Stimulated activated CD8-positive, alpha-beta memory T cell treated with anti-CD3 and anti-CD28 coated beads, Interleukin-12 subunit alpha, Interleukin-12 subunit beta, amount 100 ng/mL, for 24 hours (primary cell): ENCODE measurements at regions not wholly inside any gene's neighbourhood (a gene's known extent, or its start where the extent isn't known, plus 50 kb on each side); places are given as distances from the start of the nearest gene placed in this dataset.

ENCODE experiments used
- DNase-seq: peaks from one replicate; pipeline ENCODE4 v3.0.0-alpha.2; 2020; ENCODE audit errors: extremely low read depth

DNA sequence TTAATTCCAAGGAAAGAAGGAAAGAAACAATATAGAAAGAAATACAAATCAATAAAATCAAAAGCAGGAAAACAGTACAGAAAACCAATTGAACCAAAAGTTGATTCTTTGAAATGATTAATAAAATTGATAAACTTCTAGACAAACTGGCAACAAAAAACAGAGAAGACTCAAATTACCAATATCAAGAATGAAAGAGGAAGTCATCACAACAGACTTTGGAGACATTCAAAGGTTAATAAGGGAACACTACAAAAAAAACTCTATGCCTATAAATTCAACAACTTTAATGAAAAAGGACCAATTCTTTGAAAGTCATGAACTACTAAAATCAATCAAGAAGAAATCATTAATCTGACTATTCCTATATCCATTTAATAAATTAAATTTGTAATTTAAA is 329.3 kb upstream of the NR5A2 start:
- no peak for DNase-seq

DNA sequence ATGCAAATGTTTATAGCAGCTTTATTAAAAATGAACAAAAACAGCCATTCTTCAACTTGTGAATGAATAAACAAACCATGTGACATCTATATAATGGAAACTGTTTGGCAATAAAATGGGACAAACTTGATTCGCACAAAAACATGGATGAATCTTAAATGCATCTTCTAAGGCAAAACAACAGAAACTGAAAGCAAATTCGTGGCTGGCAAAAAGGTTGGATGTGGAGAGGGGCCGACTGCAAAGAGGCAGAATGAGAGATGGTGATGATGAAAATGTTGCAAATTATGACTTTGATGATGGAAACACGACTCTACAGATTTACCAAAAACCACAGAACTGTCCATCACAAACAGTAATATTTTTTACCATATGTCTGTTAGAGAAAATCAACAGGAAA is 327.0 kb upstream of the NR5A2 start:
- no peak for DNase-seq

DNA sequence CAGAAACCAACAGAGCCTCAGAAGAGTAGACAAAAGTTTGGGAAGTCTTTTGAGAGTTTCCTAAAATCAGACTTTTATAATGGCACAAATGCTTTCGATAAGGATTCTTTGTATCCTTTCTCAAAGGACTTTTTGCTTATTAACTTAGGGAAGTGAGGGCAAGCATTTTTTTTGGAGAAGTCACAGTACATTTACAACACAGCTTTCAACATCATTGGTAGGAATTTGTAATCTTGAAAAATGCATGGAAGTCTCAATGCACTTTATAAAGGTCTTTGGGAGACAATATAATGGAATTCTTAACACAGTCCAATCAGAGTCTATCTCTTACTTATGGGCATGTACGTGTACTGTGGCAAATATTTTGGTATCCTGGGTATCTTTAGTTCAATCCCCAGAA is 325.8 kb upstream of the NR5A2 start:
- no peak for DNase-seq

DNA sequence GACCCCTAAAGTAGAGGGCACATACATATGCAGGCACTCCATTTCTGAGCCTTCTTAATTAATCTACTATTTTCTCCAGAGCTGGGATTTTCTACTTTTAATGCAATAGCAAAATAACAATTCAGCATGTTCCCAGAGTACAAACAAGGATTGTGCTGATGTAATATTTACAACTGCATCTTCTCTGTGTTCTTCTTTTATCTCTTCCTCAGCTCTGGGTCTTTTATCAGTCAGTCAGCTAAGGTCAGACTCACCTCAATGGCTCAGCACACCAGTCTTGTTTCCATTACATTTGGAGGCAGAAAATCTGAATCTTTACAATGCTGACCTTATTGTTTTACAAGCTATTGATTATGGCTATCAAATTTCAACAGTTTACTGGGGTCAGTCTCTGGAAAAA is 323.3 kb upstream of the NR5A2 start:
- DNase-seq: no peak

DNA sequence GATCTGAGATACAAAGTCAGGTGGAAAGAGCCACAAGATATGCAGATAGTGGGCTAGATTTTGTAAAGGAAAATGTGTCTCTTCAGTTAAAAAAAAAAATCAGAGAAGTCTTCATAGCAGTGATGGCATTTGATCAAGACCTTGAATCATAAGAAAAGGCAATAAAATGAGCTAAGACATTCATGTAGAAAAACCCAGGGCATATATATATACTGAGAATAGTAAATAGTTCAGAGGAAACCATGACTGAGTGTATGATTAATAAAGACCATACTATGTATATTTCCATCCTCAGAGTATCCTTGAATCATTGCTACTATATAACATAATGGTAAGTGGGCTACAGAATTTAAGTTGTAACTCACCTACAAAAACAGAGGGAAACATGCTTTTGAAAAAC is 321.7 kb upstream of the NR5A2 start:
- DNase-seq: no peak

DNA sequence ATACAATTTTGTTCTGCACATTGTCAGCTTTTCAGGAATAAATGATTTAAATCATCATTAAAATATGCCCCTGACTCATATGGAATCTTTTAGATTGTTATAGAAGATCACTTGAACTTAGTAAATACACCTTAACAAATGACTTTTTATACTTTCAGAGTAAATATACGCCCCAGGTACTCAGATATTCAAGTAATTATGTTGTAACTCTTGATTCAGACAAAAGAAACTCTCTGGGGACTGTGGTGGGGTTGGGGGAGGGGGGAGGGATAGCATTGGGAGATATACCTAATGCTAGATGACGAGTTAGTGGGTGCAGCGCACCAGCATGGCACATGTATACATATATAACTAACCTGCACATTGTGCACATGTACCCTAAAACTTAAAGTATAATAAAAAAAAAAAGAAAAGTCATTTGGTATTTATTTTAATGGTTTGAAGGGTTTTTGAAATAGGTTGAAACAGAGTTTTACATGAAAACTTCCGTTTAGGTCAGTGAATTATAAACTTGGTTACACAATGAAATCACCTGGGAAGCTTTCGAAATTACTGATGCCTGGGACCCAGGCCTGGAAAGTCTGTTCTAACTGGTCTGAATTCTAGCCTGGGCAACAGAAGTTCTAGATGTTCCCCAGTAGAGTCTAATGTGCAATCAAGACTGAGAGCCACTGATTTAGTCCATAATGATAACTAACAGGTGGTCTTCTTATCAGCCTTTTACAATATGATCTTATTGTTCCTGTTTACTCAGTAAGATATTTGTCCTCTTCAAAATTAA is 320.5 kb upstream of the NR5A2 start:
- no peak for DNase-seq

DNA sequence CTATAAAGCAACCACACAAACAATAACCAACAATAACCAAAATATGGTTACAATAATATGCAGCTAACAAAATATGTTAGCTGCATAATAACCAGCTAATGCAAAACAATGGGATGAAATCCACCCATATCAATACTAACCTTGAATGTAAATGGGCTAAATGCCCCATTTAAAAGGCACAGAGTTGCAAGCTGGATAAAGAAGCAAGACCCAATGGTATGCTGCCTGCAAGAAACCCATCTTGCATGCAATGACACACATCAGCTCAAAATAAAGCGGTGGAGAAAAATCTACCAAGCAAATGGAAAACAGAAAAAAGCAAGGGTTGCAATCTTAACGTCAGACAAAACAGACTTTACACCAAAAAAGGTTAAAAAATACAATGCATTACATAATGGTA is 316.5 kb upstream of the NR5A2 start:
- DNase-seq: no peak

DNA sequence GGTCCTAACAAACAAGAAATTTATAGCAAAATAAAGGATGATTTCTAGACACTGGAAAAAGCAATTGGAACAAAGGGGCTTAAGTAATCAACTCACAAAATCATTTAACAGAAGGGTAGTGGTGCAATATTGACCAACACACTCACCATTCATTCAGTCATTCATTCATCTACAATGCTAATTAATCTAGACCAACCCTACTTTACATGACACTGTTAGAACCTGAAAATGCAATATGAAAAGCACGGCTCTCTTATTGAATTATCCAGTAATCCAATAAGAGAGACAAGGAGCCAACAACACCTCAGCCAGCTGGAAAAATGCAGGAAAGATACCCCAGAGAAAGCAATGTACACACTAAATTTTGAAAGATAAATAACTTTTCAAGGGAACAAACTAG is 310.8 kb upstream of the NR5A2 start:
- no peak for DNase-seq

DNA sequence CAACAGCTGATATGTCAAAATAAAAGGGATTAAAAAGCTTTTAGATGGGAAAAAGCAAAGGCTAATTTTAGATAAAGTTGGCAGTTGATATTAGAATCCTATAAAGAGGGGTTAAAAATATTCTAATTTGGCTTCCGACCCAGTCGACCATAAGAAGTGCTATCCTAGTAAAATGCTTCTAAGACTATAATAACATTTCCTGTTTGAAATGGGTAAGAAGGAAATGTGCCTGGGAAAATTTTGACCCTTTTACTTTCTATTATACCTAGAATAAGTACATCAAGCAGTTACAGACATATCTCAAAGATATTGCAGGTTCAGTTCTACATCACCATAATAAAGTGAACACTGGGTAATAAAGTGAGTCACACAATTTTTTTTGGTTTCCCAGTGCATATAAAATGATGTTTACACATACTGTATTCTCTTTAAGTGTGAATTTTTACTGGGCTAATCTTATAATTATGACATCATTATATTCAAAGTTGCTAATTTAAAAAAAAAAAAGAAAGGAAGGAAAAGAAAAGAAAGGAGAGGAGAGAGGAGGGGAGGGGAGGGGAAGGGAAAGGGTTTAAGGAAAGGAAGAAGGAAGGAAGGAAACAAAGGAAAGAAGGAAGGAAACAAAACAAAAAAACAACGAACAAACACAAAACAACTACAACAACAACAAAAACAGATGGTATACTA is 308.2 kb upstream of the NR5A2 start:
- DNase-seq: no peak

DNA sequence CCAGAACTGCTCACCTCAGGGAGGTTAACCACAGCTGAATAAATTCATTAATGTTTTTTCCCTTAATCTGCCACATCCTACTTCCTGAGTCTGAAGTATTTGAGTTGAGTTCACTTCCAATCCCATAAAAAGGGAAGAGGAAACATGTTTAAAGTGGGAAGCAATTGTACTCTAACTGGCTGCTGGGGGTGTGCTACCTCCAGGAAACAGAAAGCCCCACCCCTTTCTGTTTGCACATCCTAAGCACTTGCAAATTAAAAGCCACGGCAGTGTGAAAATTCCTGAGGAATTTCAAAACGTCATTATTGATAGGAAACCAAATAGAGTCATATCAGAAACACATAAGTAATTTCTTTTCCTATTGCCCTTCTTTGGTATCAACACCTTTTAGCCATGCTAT is 307.0 kb upstream of the NR5A2 start:
- no peak for DNase-seq

DNA sequence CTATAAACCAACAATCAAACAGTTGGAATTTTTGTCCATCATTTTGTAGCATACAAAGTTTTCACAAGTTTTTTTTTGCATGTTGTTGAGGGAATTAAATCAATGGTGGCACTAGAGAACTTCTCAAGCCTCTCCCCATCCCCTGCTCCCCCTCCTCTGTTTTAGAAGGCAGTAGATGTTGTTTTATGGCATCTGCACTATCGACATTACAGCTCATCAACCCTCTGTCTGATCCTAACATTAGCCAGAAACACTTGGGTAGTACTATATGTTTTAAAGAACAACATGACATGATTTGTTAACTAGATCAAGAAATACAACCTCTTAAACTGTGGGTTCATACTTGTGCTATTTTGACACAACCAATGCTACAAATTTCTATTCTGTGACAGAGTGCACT is 306.5 kb upstream of the NR5A2 start:
- DNase-seq: no peak

DNA sequence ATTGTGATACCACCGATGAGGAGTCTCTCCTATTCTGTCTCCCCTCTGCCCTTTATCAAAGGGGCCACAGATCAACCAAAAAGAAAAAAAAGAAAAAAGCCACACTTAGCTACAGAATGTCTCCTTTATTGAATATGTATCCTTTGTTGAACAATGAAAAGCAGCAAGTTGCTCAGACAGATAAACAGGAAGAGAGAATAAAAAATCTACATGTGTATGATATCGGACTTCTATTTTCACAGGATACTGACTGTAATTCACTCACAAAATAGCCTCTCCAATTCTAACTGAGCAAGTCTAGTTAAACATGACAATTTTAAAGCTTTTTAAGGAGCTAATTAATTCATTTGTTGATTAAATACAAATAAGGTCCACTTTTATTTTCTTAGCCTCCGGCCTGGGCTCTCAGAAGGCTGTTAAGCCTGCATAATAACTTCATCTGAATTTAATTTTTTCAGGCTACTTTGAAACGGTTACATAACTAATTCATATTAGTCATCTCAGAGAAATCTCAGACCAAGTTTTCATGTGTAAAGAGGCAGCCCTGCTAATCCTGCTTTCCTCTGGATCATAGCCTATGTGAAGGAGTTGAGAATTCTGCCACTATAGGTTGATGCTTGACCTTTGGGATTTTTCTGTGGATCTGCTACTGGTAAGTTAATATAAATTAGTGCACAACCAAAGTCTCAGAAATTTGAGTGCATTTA is 304.1 kb upstream of the NR5A2 start:
- DNase-seq: no peak

DNA sequence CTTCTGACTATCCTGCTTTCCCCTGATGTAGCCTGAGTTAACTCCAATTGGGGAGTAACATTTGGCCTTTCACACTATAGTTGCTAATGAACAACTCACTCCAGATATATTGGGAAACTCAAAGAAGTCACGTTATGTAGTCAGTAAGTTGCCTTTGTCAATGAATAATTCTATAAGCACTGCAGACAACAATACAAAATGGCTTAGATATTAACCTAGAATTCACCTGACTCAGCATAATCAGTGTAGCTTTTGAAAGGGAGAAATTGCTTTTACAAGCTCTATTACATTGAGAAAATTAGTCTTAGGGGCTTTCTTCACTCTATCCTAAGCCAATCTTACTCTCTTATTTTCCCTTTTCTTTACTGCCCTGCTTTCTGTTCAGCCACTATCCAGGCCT is 303.5 kb upstream of the NR5A2 start:
- no peak for DNase-seq

DNA sequence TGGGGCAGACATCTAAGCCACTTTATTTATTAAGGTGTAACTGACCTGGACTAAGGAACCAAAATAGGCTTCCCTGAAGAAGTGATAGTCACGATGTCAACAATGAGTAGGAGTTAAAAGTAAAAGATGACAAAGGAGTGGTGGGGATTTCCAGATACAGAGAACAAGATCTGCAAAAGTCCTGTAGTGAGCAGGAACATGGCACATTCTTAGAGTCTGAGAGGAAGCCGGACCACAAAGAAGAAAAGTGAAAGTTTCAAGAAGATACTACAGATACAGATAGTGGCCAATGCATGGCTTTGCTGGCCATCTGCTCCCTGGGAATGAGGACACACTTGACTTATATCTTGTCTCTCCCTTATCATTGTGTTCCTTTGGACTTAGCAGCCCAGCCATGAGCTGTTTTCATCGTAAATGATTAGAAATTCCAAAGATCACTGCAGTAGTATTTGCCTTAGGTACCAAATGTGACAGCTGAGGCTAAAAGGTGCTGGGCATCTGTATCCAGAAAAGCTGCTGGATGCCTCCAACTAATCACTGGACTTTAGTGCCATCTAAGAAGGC is 302.4 kb upstream of the NR5A2 start:
- no peak for DNase-seq

DNA sequence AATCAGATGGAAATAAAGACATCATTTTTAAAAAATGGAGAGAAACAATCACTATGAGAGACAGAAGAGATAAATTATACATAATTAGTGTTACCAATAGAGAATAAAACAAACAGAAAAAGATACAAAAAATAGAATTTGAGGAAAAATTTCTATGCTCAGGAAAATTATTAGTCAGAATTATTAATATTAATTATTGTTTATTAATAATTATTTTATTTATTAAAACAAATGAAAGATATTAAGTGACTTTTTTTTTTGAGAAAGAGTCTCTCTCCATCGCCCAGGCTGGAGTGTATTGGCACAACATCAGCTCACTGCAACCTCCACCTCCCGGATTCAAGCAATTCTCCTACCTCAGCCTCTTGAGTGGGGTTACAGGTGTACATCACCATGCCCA is 299.8 kb upstream of the NR5A2 start:
- DNase-seq: no peak

DNA sequence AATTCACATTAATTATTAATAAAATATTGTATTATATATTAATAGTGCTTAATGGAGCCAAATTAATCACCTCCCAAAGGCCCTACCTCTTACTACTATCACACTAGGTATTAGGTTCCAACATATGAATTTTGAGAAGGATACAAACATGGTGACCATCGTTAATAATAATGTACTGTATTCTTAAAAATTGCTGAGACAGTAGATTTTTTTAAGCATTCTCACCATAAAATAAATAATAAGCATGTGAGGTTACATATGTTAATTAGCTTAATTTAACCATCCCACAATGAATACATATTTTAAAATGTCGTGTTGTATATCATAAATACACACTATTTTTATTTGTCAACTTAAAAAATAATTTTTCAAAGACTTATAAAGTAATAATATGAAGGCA is 299.2 kb upstream of the NR5A2 start:
- DNase-seq: no peak

DNA sequence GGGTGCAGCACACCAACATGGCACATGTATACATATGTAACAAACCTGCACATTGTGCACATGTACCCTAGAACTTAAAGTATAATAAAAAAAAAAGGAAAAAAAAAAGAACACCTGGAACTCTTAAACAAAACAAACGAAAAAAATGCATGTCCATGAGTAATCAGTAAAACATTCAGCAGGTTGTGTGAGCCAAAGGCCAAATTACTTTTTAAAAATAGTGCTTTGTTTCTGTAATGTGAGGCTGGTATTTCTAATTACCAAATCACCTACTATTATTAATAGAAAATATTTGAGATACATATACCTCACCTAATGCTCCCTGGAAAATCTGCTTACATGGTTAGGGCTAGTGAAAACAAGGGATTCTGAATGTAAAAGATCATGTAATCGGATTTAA is 294.4 kb upstream of the NR5A2 start:
- no peak for DNase-seq

DNA sequence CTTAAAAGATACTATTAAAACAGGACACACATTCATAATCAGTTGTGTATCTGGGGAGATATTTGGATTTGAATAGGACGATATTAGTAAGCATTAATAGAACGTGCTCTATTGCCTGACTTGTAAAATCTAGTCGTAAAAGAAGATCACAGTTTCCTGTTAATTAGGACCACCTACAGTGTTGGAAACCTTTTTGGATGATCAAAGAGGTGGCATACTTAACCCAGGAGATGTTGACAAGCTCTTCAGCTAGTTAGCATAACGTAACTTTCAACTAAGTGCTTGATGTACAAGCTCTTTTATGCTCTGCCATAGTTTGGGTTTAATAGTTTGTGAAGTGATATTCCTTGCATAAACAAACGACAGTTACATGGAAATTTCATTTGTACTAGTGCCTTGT is 293.3 kb upstream of the NR5A2 start:
- DNase-seq: no peak

DNA sequence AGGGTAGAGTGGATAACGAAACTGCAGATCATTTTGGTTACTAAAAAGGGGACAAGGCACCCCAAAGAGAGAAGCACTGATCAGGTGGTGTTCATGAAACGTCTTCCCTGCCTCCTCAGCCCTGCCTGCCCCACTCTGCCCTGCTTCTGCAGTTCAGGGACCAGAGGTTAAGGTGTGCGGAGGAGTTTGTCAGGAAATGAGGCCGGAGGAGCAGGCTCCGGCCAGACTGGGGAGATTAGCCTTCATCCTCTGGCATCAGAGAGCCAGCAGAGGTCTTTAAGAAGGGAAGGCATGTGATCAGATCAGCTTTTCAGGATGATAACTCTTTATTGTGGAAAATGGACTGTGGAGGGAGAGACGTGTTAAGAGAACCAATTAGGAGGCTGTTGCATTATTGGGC is 291.9 kb upstream of the NR5A2 start:
- DNase-seq: no peak

DNA sequence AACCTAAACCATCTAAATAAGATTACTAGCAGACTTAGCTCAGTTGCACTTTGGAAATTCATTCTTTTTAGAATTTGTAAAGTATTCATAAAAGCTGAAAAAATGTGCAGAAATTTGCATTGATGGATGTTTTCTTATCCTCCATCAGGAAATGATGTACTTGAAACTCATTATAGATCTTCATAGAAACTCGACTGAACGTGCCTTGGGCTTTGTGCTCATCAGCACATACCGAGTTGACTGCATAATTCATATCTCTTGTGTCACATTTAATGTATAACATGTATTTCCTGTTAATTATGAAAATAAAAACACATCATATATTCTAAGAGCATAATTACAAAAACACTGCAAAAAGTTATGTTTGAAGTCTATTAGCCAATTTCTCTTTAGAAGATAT is 290.9 kb upstream of the NR5A2 start:
- DNase-seq: no peak

DNA sequence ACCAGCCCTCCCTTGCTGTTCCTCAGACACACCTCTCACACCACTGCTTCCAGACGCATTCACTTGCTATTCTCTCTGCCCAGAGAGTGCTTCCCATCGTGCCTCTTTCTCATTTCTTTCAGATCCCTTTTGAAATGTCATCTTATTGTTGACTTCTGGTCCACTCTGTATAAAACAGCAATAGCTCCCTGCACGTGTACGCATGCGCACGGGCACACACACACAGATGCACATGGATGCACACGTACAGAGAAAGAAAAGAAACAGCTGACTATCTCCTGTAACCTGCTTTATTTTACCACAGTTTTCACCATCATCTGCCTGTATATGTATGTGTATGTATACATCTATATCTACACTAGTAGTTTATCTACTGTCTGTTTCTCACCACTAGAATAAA is 285.9 kb upstream of the NR5A2 start:
- DNase-seq: no peak

DNA sequence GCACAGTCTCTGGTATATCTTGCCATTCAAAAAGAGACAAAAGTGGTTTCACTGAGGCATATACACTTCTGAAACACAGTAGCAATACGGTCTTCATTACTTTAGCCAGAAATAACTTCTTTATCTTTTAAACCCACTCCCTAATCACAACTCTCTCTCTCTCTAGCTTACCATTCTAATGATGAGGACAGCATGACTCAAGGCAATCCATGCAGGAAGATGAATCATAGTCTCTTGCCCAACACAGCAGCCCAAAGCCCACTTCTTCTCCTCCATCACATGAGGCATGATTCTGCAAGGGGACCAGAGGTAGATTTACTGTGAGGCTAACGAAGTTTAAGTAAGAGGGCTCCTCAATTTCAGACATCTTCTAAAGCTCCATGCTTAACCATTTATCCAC is 285.0 kb upstream of the NR5A2 start:
- no peak for DNase-seq

DNA sequence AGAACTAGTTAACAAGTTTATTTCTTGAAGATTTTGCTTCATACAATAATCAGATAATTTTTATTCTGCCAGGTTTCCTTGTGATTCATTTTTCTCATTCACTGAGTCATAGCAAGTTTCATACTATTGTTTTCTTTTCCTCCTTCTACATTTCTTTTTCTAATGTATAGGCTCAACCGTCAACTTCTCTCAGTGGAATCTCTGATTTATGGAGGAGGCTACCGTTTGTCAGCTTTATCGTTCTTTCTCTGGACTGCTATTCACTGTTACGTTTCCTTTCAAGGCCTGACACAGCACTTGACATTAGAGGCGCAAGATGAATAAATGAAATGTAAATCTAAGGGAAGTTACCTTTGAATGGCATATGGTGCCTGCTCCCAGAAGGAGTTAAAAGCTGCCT is 284.3 kb upstream of the NR5A2 start:
- no peak for DNase-seq
